ENCODE measurements at regions not wholly inside any gene's neighbourhood (a gene's known extent, or its start where the extent isn't known, plus 50 kb on each side); places are given as distances from the start of the nearest gene placed in this dataset.

DNA sequence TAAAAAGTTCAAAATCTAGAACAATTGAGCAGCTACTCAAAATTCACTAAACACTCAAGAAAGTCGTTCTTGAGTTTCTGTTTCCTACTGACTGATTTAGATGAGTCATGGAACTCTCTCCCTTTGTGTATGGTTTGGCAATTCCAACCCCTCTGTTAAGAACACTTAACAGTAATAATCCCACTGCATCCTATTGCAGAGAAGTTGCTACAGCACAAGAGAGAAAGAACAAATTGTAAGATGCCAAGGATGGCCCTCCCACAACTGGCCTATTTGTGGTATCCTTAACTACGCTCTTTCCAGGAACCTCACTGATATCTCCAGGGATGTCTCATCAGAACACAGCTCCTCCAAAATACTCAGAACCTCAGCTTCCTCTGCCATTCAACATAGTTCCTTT is 701.8 kb upstream of the TENM3 start:
- no peak for TF ChIP-seq POLR2A (IDR thresholded peaks at IDR 0.05)
- TF ChIP-seq, protein P1, sequence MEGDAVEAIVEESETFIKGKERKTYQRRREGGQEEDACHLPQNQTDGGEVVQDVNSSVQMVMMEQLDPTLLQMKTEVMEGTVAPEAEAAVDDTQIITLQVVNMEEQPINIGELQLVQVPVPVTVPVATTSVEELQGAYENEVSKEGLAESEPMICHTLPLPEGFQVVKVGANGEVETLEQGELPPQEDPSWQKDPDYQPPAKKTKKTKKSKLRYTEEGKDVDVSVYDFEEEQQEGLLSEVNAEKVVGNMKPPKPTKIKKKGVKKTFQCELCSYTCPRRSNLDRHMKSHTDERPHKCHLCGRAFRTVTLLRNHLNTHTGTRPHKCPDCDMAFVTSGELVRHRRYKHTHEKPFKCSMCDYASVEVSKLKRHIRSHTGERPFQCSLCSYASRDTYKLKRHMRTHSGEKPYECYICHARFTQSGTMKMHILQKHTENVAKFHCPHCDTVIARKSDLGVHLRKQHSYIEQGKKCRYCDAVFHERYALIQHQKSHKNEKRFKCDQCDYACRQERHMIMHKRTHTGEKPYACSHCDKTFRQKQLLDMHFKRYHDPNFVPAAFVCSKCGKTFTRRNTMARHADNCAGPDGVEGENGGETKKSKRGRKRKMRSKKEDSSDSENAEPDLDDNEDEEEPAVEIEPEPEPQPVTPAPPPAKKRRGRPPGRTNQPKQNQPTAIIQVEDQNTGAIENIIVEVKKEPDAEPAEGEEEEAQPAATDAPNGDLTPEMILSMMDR (IDR thresholded peaks at IDR 0.05) = no peak
